H1 (cell line): ENCODE measurements at regions not wholly inside any gene's neighbourhood (a gene's known extent, or its start where the extent isn't known, plus 50 kb on each side); places are given as distances from the start of the nearest gene placed in this dataset.

Experiments used
- CTCF ChIA-PET: fragments of 300-600 bp; sonication (Branson Sonifier 250); formaldehyde crosslinking; loops from one replicate; lab custom pipeline; 2021; ENCODE audit not compliant: partially characterized antibody; lab: Charles Lee
- POLR2A ChIA-PET: fragments of 300-600 bp; sonication (Branson Sonifier 250); formaldehyde crosslinking; loops from one replicate; lab custom pipeline; 2021; ENCODE audit warnings: inconsistent platforms; ENCODE audit not compliant: partially characterized antibody; lab: Charles Lee
- DNase-seq, 2 experiments: peaks; one replicate each; pipeline versions ENCODE4 v3.0.0 to v3.0.0-alpha.2; 2010 to 2022; ENCODE audit warnings: low spot score in 2 of 2, low read depth in 1 of 2, mixed read lengths in 1 of 2
- FAIRE-seq: peaks from 2 replicates; lab custom pipeline; 2011; peaks lifted over from hg19 to GRCh38; lab: Jason Lieb, UNC
- H2AFZ ChIP-seq: 2 replicates; pipeline ENCODE4 v1.8.1; 2012; ENCODE audit warnings: low read length, inconsistent platforms
- H2AK5ac ChIP-seq: 2 replicates; pipeline ENCODE4 v1.6.1; 2013; ENCODE audit warnings: low read depth, low read length
- H2BK120ac ChIP-seq: replicated peaks from 2 replicates; pipeline ENCODE3; 2013; ENCODE audit warnings: low read depth, low read length, inconsistent platforms
- H2BK12ac ChIP-seq: 2 replicates; pipeline ENCODE4 v1.6.1; 2013; ENCODE audit warnings: low read depth, low read length
- H2BK15ac ChIP-seq: 2 replicates; pipeline ENCODE4 v1.6.1; 2013; ENCODE audit warnings: low read length
- H2BK20ac ChIP-seq: 2 replicates; pipeline ENCODE4 v1.6.1; 2013; ENCODE audit warnings: low read length
- H2BK5ac ChIP-seq: 2 replicates; pipeline ENCODE4 v1.6.1; 2013; ENCODE audit warnings: low read depth, low read length
- H3K14ac ChIP-seq: 2 replicates; pipeline ENCODE4 v1.6.1; 2013; ENCODE audit warnings: inconsistent platforms; ENCODE audit not compliant: insufficient read length
- H3K18ac ChIP-seq: 2 replicates; pipeline ENCODE4 v1.6.1; 2013; ENCODE audit warnings: low read length; ENCODE audit errors: extremely low read depth
- H3K23ac ChIP-seq: 2 replicates; pipeline ENCODE4 v1.6.1; 2013; ENCODE audit warnings: inconsistent platforms; ENCODE audit not compliant: insufficient read length
- H3K23me2 ChIP-seq: 2 replicates; pipeline ENCODE4 v1.6.1; 2013; ENCODE audit warnings: low read depth, low read length
- H3K27ac ChIP-seq: 2 replicates; pipeline ENCODE4 v1.6.1; 2011; ENCODE audit warnings: low read depth, low read length, inconsistent platforms
- H3K27me3 ChIP-seq, 4 experiments: replicated peaks in 1 of 4; 1 replicate in 1 of 4; 2 replicates in 3 of 4; pipeline versions ENCODE4 v1.6.1 to v1.8.1; 2011 to 2013; ENCODE audit warnings: low read length in 3 of 4, mild to moderate bottlenecking in 3 of 4, inconsistent platforms in 2 of 4, mixed read lengths in 2 of 4, moderate library complexity in 1 of 4; ENCODE audit not compliant: control insufficient read depth in 3 of 4, insufficient read depth in 3 of 4; ENCODE audit errors: extremely low read depth in 1 of 4
- H3K36me3 ChIP-seq, 4 experiments: 2 replicates each; pipeline versions ENCODE4 v1.6.1 to v1.8.1; 2011 to 2013; ENCODE audit warnings: mild to moderate bottlenecking in 4 of 4, low read length in 3 of 4, moderate library complexity in 2 of 4, control low read depth in 1 of 4, inconsistent platforms in 1 of 4; ENCODE audit not compliant: insufficient read depth in 4 of 4, control insufficient read depth in 2 of 4
- H3K4ac ChIP-seq: replicated peaks from 2 replicates; pipeline ENCODE3; 2013; ENCODE audit warnings: low read length, low read depth, mixed read lengths, inconsistent platforms; ENCODE audit not compliant: insufficient read length
- H3K4me1 ChIP-seq, 4 experiments: replicated peaks in 1 of 4; 1 replicate in 1 of 4; 2 replicates in 3 of 4; pipeline versions ENCODE4 v1.6.1 to v1.8.1; 2011 to 2013; ENCODE audit warnings: low read length in 3 of 4, inconsistent platforms in 2 of 4, mixed read lengths in 1 of 4; ENCODE audit not compliant: insufficient read depth in 4 of 4, control insufficient read depth in 3 of 4
- H3K4me2 ChIP-seq, 2 experiments: 2 replicates each; pipeline versions ENCODE4 v1.6.1 to v1.8.1; 2011 to 2013; ENCODE audit warnings: low read depth in 2 of 2, low read length in 2 of 2, control low read depth in 1 of 2, inconsistent platforms in 1 of 2, mild to moderate bottlenecking in 1 of 2; ENCODE audit not compliant: insufficient read depth in 1 of 2
- H3K4me3 ChIP-seq, 4 experiments: fragments of 200-600, 300-600 bp in 1 of 4; sonication (generic), shearing (Covaris generic), sonication (Bioruptor Twin) in 1 of 4; 2 replicates each; pipeline versions ENCODE4 v1.5.1 to v1.8.1; 2011 to 2016; ENCODE audit warnings: low read length in 4 of 4, low read depth in 3 of 4, control low read depth in 2 of 4, inconsistent platforms in 2 of 4, mild to moderate bottlenecking in 2 of 4, mixed read lengths in 1 of 4, moderate library complexity in 1 of 4; ENCODE audit not compliant: insufficient read depth in 2 of 4; ENCODE audit errors: extremely low read depth in 1 of 4
- H3K56ac ChIP-seq: replicated peaks from 2 replicates; pipeline ENCODE3; 2013; ENCODE audit warnings: low read depth, mild to moderate bottlenecking, mixed read lengths, low read length, inconsistent platforms; ENCODE audit not compliant: insufficient read length
- H3K79me1 ChIP-seq: 2 replicates; pipeline ENCODE4 v1.6.1; 2013; ENCODE audit warnings: low read depth, low read length, control low read depth
- H3K79me2 ChIP-seq, 2 experiments: 2 replicates each; pipeline versions ENCODE4 v1.6.1 to v1.8.1; 2012 to 2013; ENCODE audit warnings: low read length in 2 of 2, mild to moderate bottlenecking in 2 of 2, inconsistent platforms in 1 of 2; ENCODE audit not compliant: insufficient read depth in 2 of 2, control insufficient read depth in 1 of 2
- H3K9ac ChIP-seq, 4 experiments: replicated peaks in 1 of 4; 1 replicate in 1 of 4; 2 replicates in 3 of 4; pipeline versions ENCODE4 v1.6.1 to v1.8.1; 2011 to 2013; ENCODE audit warnings: low read depth in 3 of 4, low read length in 3 of 4, control low read depth in 2 of 4, mild to moderate bottlenecking in 2 of 4, moderate library complexity in 2 of 4, inconsistent platforms in 1 of 4; ENCODE audit errors: extremely low read depth in 1 of 4
- H3K9me3 ChIP-seq, 2 experiments: 2 replicates each; pipeline versions ENCODE4 v1.6.1 to v1.8.1; 2012 to 2013; ENCODE audit warnings: mild to moderate bottlenecking in 2 of 2, moderate library complexity in 2 of 2, control low read depth in 1 of 2, inconsistent platforms in 1 of 2, low read depth in 1 of 2, low read length in 1 of 2, mixed read lengths in 1 of 2; ENCODE audit not compliant: insufficient read depth in 2 of 2
- H4K20me1 ChIP-seq, 2 experiments: replicated peaks in 1 of 2; 2 replicates each; pipeline versions ENCODE3 to v1.8.1; 2011 to 2013; ENCODE audit warnings: inconsistent platforms in 2 of 2, low read length in 2 of 2, mild to moderate bottlenecking in 1 of 2; ENCODE audit not compliant: insufficient read depth in 2 of 2, control insufficient read depth in 1 of 2
- H4K5ac ChIP-seq: 2 replicates; pipeline ENCODE4 v1.6.1; 2013; ENCODE audit warnings: low read length, low read depth, mixed read lengths, inconsistent platforms; ENCODE audit not compliant: insufficient read length
- H4K8ac ChIP-seq: 2 replicates; pipeline ENCODE4 v1.8.0; 2013; ENCODE audit warnings: mild to moderate bottlenecking, moderate library complexity, low read length, inconsistent platforms; ENCODE audit not compliant: insufficient read depth; ENCODE audit errors: extremely low read depth
- H4K91ac ChIP-seq: replicated peaks from 2 replicates; pipeline ENCODE3; 2013; ENCODE audit warnings: low read length, mixed read lengths, inconsistent platforms; ENCODE audit not compliant: insufficient read length
- BCL11A ChIP-seq, 2 experiments: IDR thresholded peaks; one replicate each; pipeline ENCODE4 v1.6.1; 2011; ENCODE audit warnings: low read depth in 2 of 2, low read length in 2 of 2, mild to moderate bottlenecking in 2 of 2
- CTBP2 ChIP-seq: IDR thresholded peaks from 2 replicates; pipeline ENCODE4 v1.7.0; 2011; ENCODE audit warnings: borderline replicate concordance, mild to moderate bottlenecking, moderate library complexity, mixed read lengths, low read length; ENCODE audit not compliant: insufficient read depth, insufficient read length
- EGR1 ChIP-seq: IDR thresholded peaks from 2 replicates; pipeline ENCODE4 v1.6.1; 2011; ENCODE audit warnings: low read depth, low read length, borderline replicate concordance
- EP300 ChIP-seq, 2 experiments: IDR thresholded peaks; 1 replicate in 1 of 2; 2 replicates in 1 of 2; pipeline ENCODE4 v1.6.1; 2011 to 2012; ENCODE audit warnings: low read depth in 2 of 2, low read length in 2 of 2, mild to moderate bottlenecking in 2 of 2, borderline replicate concordance in 1 of 2, inconsistent platforms in 1 of 2, moderate library complexity in 1 of 2
- JUND ChIP-seq: IDR thresholded peaks from 2 replicates; pipeline ENCODE4 v1.6.1; 2011; ENCODE audit warnings: mild to moderate bottlenecking, improper control_type of control experiment, low read length
- KDM1A ChIP-seq: fragments of 200-600, 300-600 bp; sonication (generic); IDR thresholded peaks from 2 replicates; pipeline ENCODE4 v1.7.1; 2016; ENCODE audit warnings: mild to moderate bottlenecking, low read length, borderline replicate concordance
- RAD21 ChIP-seq, 2 experiments: IDR thresholded peaks in 1 of 2; conservative IDR thresholded peaks in 1 of 2; 2 replicates each; pipeline ENCODE4 v1.6.1; 2011; ENCODE audit warnings: low read depth in 2 of 2, low read length in 2 of 2, improper control_type of control experiment in 1 of 2, inconsistent platforms in 1 of 2, mild to moderate bottlenecking in 1 of 2, moderate library complexity in 1 of 2
- RXRA ChIP-seq: IDR thresholded peaks from 2 replicates; pipeline ENCODE4 v1.6.1; 2011; ENCODE audit warnings: low read depth, mild to moderate bottlenecking, low read length, moderate library complexity; ENCODE audit not compliant: insufficient read depth
- SIRT6 ChIP-seq: IDR thresholded peaks from one replicate; pipeline ENCODE4 v1.7.1; 2012; ENCODE audit warnings: low read length, inconsistent platforms
- SP4 ChIP-seq: IDR thresholded peaks from 2 replicates; pipeline ENCODE4 v1.6.1; 2012; ENCODE audit warnings: low read length, inconsistent platforms
- TAF1 ChIP-seq: IDR thresholded peaks from 2 replicates; pipeline ENCODE4 v1.6.1; 2011; ENCODE audit warnings: mild to moderate bottlenecking, low read depth, low read length
- TBP ChIP-seq: IDR thresholded peaks from 2 replicates; pipeline ENCODE4 v1.6.1; 2011; ENCODE audit warnings: low read depth, low read length, improper control_type of control experiment
- TEAD4 ChIP-seq: IDR thresholded peaks from 2 replicates; pipeline ENCODE4 v1.6.1; 2012; ENCODE audit warnings: low read depth, low read length, inconsistent platforms, mixed read lengths
- ZNF274 ChIP-seq: IDR thresholded peaks from 2 replicates; pipeline ENCODE4 v1.7.0; 2012; ENCODE audit warnings: low read length, borderline replicate concordance; ENCODE audit errors: extremely low read depth
- WGBS, 2 experiments: shearing (Covaris generic) in 1 of 2; methylation state at CpG; one replicate each; pipeline versions ENCODE4 v1.1.6 to v1.1.7; 2013 to 2015; ENCODE audit warnings: low lambda C conversion rate in 2 of 2, mixed read lengths in 2 of 2, inconsistent platforms in 1 of 2, low coverage in 1 of 2, missing lambda C conversion rate in 1 of 2; ENCODE audit not compliant: insufficient replicate concordance in 2 of 2, insufficient coverage in 1 of 2, insufficient read length in 1 of 2; ENCODE audit errors: extremely low coverage in 1 of 2, missing lambda C conversion rate in 1 of 2; 5-methylcytosine and 5-hydroxymethylcytosine counted together

DNA sequence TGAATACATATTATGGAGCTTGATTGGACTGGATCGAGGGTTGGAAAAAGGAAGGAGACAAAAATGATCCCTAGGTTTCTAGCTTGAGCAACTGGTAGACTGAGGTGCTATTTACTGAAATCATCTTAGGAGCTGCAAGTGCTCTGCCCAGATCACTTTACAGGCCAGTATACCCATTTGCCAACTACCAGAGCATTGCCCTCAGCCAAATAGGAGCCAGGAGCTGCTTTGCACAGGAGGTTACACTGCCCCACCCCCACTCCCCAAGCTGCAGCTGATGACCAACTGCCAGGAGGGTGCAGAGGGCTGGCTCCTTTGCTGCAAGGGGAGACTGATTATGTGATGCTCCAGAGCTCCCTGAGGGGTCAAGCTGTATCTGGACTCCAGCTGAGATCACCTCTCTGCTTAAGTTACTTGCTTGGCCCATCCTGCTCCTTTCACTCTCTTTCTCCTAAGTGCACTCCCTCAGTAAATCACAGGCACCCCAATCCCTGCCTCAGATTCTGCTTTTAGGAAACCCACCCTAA, 275.4 kb downstream of the ZEB1 start:
- Histone ChIP-seq H3K4me3 (no peak overlapping the region), H3K23ac (no peak overlapping the region), H3K27me3 (no peaks in the 10 kb centered on the region), H2AFZ (no peak overlapping the region), H3K9me3 (no peaks in the 10 kb centered on the region; a peak in 1 of 4 replicates), H2AK5ac (no peak overlapping the region), H2BK15ac (no peak overlapping the region), H3K27ac (no peak overlapping the region), H3K4me2 (no peak overlapping the region), H4K91ac (no peak overlapping the region), H4K20me1 (no peaks in the 10 kb centered on the region), H4K8ac (no peak overlapping the region), H3K18ac (no peak overlapping the region), H4K5ac (no peak overlapping the region), H3K4ac (no peak overlapping the region), H3K23me2 (no peaks in the 10 kb centered on the region), H2BK5ac (no peak overlapping the region), H3K14ac (no peak overlapping the region), H3K4me1 (peaks cover 0 to 3% (median 0%) of the 10 kb centered on the region in 4 experiments; a peak in 5 of 7 replicates), H2BK12ac (no peak overlapping the region), H3K9ac (no peak overlapping the region), H2BK120ac (no peak overlapping the region), H3K56ac (no peak overlapping the region), H2BK20ac (no peak overlapping the region), H3K79me2 (no peaks in the 10 kb centered on the region), H3K79me1 (no peaks in the 10 kb centered on the region), H3K36me3 (no peaks in the 10 kb centered on the region)
- WGBS, 2 experiments = 79% methylated on average over 1 of the region's 1 CpG; no CpG with 5 or more reads in 1 of the 2 experiments
- ChIA-PET CTCF (interaction anchor here (0.7 kb wide), 1 partner anchor 13 kb away, joined by 3 read pairs; no protein-coding TSS in a partner anchor), POLR2A (no interaction called here)
- FAIRE-seq (no peak), DNase-seq (no peak)
- TF ChIP-seq SIRT6 (no peak), RXRA (no peak), TBP (no peak), BCL11A (IDR thresholded peaks at IDR 0.05; ENCODE audit: low read depth in 2 of 2, low read length in 2 of 2) (no peak), KDM1A (no peak), JUND (no peak), ZNF274 (no peak), RAD21 (IDR thresholded peaks at IDR 0.05 in 1 of 2, conservative IDR thresholded peaks at IDR 0.05 in 1 of 2; ENCODE audit: low read depth in 2 of 2, low read length in 2 of 2) (no peak), TEAD4 (no peak), EP300 (IDR thresholded peaks at IDR 0.05; ENCODE audit: borderline replicate concordance in 1 of 2, low read depth in 2 of 2, low read length in 2 of 2) (no peak), SP4 (no peak), TAF1 (no peak), CTBP2 (no peak), EGR1 (no peak)
